GM18517 (cell line): ENCODE measurements at regions not wholly inside any gene's neighbourhood (a gene's known extent, or its start where the extent isn't known, plus 50 kb on each side); places are given as distances from the start of the nearest gene placed in this dataset.
"Not testable (repeated sequence)": the region's sequence is repeated elsewhere in the genome, so short reads cannot be mapped to it uniquely, and the experiment has no call there.

Source experiments
- ATAC-seq: cut with Tn5 transposase; IDR thresholded peaks from one replicate; pipeline ENCODE4 v1.9.1; 2021; ENCODE audit warnings: mild to moderate bottlenecking, moderate library complexity; ENCODE audit not compliant: unreplicated experiment

- no peak for ATAC-seq
Observed at GRCh38 chr2:41033127-41033526, 581.2 kb upstream of the SLC8A1 start.

DNA sequence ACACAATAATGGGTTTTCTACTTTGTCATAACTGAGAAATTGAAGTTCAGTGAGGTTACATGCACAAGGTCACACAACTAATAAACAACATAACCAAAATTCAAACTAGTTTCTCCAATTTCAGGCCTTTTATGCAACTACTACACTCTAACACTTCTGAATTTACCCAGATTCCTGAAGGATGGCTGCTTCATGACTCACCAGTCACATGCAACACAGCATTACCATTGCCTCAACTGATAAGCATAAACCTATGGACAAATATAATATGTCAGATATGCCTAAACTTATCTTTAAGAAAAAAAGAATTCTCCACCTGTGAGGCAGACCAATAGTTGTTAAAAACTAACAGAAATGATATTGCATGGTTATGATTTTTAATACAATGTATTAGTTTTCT lies 586.5 kb upstream of the SLC8A1 start:
- ATAC-seq, result no peak

GRCh38 chr2:41039750-41040149 lies 587.9 kb upstream of the SLC8A1 start:
- not testable (repeated sequence) for ATAC-seq

- ATAC-seq, result no peak
Observed at GRCh38 chr2:41040782-41041520, 589.1 kb upstream of the SLC8A1 start.

DNA sequence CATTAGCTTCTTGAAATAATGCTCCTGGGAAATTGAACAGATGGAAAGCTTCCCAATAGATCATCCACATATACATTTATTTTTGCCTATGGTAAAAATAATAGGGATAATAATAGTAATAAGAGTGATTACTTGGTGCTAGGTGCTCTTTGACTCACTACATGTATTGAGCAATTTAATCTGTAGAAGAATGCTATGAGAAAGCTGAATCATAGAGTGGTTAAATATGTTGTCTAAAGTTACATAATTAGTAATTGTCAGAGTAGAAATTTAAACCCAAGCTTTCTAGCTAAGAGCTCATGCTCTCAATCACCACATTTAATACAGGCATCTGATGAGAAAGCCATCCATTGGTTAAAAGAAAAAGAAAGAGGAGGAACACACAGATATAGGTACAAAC lies 590.5 kb upstream of the SLC8A1 start:
- ATAC-seq, result no peak

GRCh38 chr2:41061356-41061755 lies 609.5 kb upstream of the SLC8A1 start:
- no peak for ATAC-seq

DNA sequence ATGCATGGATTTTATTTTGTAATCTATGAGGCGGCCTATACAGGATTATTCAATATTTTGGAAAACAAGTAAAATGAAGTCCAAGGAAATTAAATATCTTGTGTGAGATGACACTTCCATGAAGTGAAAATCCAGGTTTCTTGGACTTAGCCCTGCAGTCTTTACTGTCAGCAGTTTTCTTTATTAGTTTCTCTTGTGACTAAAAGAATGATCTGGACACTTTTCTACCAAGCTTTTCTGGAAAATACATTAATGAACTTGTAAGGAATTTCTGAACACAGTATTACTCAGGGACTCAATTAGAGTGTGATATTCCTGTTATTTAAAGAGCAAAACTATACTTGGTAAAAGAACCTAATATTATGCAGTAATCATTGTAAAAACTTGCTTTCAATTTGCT lies 610.4 kb upstream of the SLC8A1 start:
- ATAC-seq, result no peak

DNA sequence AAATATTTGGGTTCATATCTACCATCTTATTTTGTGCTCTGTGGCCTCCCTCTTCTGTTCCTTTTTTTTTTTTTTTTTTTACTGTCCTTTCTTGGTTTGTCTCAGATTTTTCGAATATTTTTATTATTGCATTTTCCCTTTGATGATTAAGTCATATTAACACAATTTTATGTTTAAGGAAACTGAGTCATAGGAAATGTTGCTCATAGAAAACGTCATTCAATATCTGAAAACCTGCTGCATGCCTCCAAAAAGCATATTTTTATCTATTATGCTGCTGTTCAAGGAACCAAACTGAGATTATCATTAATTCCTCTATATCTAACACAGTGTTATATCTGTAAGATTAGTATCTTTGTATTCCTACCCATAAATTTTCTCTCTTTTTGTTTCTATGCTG lies 614.3 kb upstream of the SLC8A1 start:
- ATAC-seq, result no peak

DNA sequence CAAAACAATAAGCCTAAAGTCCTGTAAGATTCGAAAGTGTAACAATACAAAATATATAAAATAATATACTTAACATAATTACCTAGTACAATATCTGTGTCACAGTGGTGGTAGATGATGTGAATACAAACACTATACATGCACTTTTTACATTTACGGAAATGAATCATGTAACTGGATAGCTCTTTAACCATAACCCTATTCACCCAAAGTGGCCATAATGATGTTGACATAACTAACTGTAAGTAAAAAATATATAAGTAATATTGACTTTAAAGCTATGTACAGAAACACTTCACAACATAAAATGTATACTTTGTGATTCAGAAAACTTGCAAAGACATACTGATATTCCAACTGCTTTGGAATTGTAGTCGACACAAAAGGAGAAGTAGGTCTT lies 616.9 kb upstream of the SLC8A1 start:
- no peak for ATAC-seq

DNA sequence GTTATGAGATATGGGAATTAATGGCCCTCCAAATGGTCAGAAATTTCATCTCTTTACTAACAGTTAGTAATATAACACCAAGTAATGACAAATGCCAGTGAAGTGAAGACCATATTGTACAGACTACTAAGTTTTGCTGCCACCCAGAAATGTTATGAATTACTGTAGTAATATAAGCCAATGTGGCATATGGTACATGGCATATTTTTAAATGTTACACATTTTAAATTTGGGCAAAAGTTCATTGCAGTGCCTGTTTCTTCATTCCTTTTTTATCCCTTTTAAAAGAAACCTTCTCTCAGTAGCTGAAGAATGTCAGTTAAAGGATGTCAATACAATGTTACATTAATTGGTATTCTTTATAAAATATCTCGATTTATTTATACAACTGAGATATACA lies 626.5 kb upstream of the SLC8A1 start:
- no peak for ATAC-seq

DNA sequence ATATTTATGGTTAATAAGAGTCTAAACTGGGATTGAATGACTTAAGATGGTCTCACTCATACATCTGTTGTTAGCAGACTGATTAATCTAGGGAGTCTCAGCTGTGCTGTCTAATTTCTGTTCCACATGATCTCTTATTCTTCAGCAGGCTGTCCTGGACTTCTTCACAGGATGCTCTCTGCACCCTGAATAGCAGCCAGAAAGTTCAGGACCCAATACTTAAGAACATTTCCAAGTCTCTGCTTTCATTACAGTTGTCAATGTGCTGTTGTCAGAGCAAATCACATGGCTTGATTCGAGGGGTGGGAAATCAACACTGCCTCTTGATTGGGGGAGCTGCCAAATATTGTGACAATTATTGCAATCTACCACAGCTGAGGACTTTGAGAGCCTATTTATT lies 627.1 kb upstream of the SLC8A1 start:
- no peak for ATAC-seq

DNA sequence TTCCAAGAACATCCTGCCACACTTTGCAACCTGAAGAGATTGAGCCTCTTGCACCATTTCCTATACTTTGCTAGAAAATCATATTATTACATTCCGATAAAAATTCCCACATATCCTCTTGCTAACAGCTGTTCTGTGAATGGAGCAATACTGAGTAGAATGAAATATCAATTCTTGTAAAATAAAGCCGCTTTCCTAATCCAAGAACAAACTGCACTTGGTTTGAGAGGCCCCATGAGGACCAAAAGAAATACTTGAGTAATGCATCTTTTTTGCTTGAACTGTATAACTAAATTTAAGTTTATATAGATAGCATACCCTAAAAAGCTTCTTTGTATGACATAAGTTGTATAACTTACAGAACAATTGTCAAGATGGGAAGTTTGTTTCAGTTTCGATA lies 632.4 kb upstream of the SLC8A1 start:
- no peak for ATAC-seq

DNA sequence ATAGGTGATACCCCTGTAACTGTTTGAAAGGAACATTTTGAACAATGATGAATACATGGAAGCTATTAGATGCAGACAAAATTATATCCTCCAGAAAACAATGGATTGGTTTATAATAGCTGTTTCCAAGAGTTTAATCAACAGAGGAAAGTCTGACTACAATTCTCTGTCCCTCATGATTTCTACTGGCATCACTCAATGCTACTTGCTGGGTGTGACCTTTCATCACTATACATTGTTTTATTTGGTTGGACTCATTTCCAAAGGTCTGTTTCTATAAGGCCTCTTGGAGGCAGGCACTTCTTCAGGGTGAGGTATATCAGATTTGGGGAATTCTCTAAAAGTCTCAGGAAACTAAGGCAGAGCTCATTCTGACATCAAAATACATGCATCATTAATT lies 636.1 kb upstream of the SLC8A1 start:
- ATAC-seq, result no peak

GRCh38 chr2:41101281-41101680 lies 649.4 kb upstream of the SLC8A1 start:
- no peak for ATAC-seq

DNA sequence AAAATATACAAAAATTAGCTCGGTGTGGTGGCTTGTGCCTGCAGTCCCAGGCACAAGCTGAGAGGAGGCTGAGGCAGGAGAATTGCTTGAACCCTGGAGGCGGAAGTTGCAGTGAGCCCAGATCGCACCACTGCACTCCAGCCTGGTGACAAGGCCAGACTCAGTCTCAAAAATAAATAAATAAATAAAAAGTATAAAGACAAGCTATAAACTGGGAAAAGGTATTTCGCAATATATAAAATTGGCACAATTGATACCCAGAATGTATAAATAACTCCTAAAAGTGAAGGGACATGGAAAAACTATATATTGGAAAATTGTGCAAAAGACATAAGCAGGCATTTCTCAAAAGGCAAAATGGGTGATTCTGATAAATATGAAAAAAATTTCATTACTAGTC lies 657.9 kb upstream of the SLC8A1 start:
- ATAC-seq, result no peak

DNA sequence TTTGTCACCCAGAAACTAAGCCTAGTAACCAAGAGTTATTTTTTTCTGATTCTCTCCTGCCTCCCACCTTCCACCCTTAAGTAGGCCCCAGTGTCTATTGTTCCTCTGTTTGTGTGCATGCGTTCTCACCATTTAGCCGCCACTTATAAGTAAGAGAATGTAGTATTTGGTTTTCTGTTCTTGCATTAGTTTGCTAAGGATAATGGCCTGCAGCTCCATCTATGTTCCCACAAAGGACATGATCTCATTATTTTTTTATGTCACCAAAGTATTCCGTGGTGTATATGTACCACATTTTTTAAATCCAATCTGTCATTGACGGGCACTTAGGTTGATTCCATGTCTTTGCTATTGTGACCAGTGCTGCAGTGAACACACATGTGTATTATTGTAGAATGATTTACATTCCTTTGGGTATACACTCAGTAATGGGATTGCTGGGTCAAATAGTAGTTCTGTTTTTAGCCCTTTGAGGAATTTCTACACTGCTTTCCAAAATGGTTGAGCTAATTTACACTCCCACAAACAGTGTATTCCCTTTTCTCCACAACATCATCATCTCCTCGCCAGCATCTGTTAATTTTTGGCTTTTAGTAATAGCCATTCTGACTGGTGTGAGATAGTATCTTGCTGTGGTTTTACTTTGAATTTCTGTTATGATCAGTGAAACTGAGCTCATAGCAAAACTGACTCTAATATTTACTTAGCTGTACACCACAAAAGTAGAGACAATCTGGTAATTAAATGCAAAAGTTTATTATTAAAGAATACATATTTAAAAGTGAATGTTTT lies 660.1 kb upstream of the SLC8A1 start:
- no peak for ATAC-seq

DNA sequence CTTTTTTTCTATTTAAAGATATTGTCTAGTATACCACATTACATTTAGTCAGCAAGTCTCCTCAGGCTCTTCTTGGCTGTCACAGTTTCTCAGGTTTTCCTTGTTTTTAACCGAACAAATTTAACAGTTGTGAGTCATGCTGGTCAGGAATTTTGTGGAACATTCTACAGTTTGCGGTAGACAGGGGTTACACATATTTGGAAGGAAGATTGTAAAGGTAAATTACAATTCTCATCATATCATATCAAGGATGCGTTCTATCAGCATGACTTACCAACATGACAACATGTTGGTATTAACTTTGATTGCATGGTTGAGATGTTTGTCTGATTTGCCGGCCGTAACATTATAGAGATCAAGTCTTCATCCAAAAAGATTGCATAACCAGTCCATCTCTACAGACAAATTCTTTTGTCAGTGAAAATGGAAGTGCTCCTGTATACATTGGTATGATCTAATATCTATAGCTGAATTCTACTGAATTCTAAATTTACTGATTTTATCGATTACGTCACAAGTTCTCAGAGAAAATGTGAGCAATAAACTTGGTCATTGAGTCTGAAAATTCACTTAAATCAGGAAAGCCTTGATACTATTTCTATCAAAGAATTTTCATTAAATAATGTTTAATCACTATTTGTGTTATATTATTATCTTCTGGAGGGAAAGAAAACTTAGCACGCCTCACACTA lies 664.4 kb upstream of the SLC8A1 start:
- ATAC-seq, result no peak

DNA sequence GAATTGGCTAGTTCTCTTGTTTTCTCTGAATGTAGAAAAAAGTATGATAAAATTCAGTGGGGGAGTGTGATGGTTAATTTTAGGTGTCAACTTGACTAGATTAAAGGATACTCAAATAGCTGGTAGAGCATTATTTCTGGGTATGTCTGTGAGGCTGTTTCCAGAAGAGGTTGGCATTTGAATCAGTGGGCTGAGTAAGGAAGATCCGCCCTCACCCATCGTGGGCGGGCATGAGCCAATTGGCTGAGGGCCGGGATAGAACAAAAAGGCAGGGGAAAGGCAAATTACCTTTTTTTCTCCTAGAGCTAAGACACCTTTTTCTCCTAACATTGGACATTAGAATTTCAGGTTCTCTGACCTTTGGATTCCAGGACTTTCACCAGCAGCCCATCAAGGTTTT lies 667.6 kb upstream of the SLC8A1 start:
- ATAC-seq, result no peak

- no peak for ATAC-seq
Observed at GRCh38 chr2:41123341-41123740, 671.5 kb upstream of the SLC8A1 start.

DNA sequence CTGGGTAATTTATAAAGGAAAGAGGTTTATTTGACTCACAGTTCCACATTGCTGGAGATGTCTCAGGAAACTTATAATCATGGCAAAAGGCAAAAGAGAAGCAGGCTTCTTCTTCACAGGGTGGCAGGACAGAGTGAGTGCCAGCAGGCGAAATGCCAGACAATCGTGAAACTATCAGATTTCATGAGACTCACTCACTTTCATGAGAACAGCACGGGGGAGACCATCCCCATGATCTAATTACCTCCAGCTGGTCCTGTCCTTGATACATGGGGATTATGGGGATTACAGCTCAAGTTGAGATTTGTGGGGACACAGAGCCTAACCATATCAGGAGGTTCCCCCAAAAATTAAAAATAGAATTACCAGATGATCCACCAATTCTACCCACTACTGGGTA lies 675.5 kb upstream of the SLC8A1 start:
- no peak for ATAC-seq

- ATAC-seq, result no peak
Observed at GRCh38 chr2:41129988-41130387, 678.1 kb upstream of the SLC8A1 start.

DNA sequence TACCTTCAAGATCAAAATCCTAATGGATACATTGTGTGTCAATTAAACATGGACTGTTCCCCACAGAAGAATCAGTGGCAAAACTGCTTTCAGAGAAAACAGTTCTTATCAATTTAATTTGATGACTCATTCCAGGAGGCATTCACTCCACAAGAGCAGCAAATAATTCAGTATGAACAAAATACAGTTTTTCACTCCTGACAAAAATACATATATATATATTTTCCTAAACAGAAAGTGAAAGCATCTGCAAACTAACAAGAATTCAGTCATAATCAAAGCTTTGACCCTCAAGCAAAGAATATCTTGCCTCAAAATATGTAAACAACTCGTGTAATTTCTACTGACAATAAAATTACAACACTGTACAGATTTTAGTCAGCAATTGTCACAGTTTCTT lies 685.1 kb upstream of the SLC8A1 start:
- ATAC-seq, result no peak
